ENCODE measurements at regions not wholly inside any gene's neighbourhood (a gene's known extent, or its start where the extent isn't known, plus 50 kb on each side); places are given as distances from the start of the nearest gene placed in this dataset.

GRCh38 chr20:57921676-57922075, 211.9 kb upstream of the PMEPA1 start:
- POLR2A ChIA-PET (ENCODE audit: low non-redundant PET) = no interaction called here
- BruUV-seq (replicated peaks) = no TSS peak
- no peak for DNase-seq (ENCODE audit: low spot score)
- H3K4me3 ChIP-seq (ENCODE audit: low read depth, low read length, poor library complexity, severe bottlenecking) = no peak overlapping the region
- intact Hi-C loops (cut with micrococcal nuclease; ENCODE audit: unreplicated experiment) = no loop called here
- no peak for TF ChIP-seq EZH2 (IDR thresholded peaks at IDR 0.05; ENCODE audit: borderline replicate concordance, low read depth, low read length, poor library complexity, severe bottlenecking)
- no peak for TF ChIP-seq CTCF (conservative IDR thresholded peaks at IDR 0.05; ENCODE audit: low read depth, low read length)
- H3K27me3 ChIP-seq (replicated peaks; ENCODE audit: insufficient read depth, low read depth, low read length, poor library complexity) = no peaks in the 10 kb centered on the region
- no peaks in the 10 kb centered on the region for H3K36me3 ChIP-seq (ENCODE audit: insufficient read depth, low read length, poor library complexity, severe bottlenecking)
- no peak overlapping the region for H3K27ac ChIP-seq (ENCODE audit: low read depth, low read length, poor library complexity, severe bottlenecking)
- H3K9me3 ChIP-seq (ENCODE audit: low read depth, low read length, poor library complexity, severe bottlenecking) = no peaks in the 10 kb centered on the region
- CTCF ChIA-PET = no interaction called here
- H3K4me1 ChIP-seq (ENCODE audit: insufficient read depth, low read length, poor library complexity, severe bottlenecking) = no peaks in the 10 kb centered on the region

GRCh38 chr20:57920971-57921370, 211.2 kb upstream of the PMEPA1 start:
- Histone ChIP-seq H3K4me1 (ENCODE audit: insufficient read depth, low read length, poor library complexity, severe bottlenecking) (no peaks in the 10 kb centered on the region), H3K36me3 (ENCODE audit: insufficient read depth, low read length, poor library complexity, severe bottlenecking) (no peaks in the 10 kb centered on the region), H3K9me3 (ENCODE audit: low read depth, low read length, poor library complexity, severe bottlenecking) (no peaks in the 10 kb centered on the region), H3K27me3 (replicated peaks; ENCODE audit: insufficient read depth, low read depth, low read length, poor library complexity) (no peaks in the 10 kb centered on the region), H3K4me3 (ENCODE audit: low read depth, low read length, poor library complexity, severe bottlenecking) (no peak overlapping the region), H3K27ac (ENCODE audit: low read depth, low read length, poor library complexity, severe bottlenecking) (no peak overlapping the region)
- CTCF ChIA-PET = no interaction called here
- no TSS peak for BruUV-seq (replicated peaks)
- POLR2A ChIA-PET (ENCODE audit: low non-redundant PET) = no interaction called here
- no peak for DNase-seq (ENCODE audit: low spot score)
- intact Hi-C loops (cut with micrococcal nuclease; ENCODE audit: unreplicated experiment) = no loop called here
- TF ChIP-seq CTCF (conservative IDR thresholded peaks at IDR 0.05; ENCODE audit: low read depth, low read length) = no peak
- no peak for TF ChIP-seq EZH2 (IDR thresholded peaks at IDR 0.05; ENCODE audit: borderline replicate concordance, low read depth, low read length, poor library complexity, severe bottlenecking)

GRCh38 chr20:57919049-57919448, 209.2 kb upstream of the PMEPA1 start:
- H3K4me3 ChIP-seq (ENCODE audit: low read depth, low read length, poor library complexity, severe bottlenecking) = no peak overlapping the region
- CTCF ChIA-PET = no interaction called here
- H3K9me3 ChIP-seq (ENCODE audit: low read depth, low read length, poor library complexity, severe bottlenecking) = no peaks in the 10 kb centered on the region
- no TSS peak for BruUV-seq (replicated peaks)
- TF ChIP-seq EZH2 (IDR thresholded peaks at IDR 0.05; ENCODE audit: borderline replicate concordance, low read depth, low read length, poor library complexity, severe bottlenecking) (no peak), CTCF (conservative IDR thresholded peaks at IDR 0.05; ENCODE audit: low read depth, low read length) (no peak)
- intact Hi-C loops (cut with micrococcal nuclease; ENCODE audit: unreplicated experiment) = no loop called here
- H3K4me1 ChIP-seq (ENCODE audit: insufficient read depth, low read length, poor library complexity, severe bottlenecking) = no peaks in the 10 kb centered on the region
- H3K36me3 ChIP-seq (ENCODE audit: insufficient read depth, low read length, poor library complexity, severe bottlenecking) = no peaks in the 10 kb centered on the region
- no peak overlapping the region for H3K27ac ChIP-seq (ENCODE audit: low read depth, low read length, poor library complexity, severe bottlenecking)
- DNase-seq (ENCODE audit: low spot score) = no peak
- POLR2A ChIA-PET (ENCODE audit: low non-redundant PET) = no interaction called here
- H3K27me3 ChIP-seq (replicated peaks; ENCODE audit: insufficient read depth, low read depth, low read length, poor library complexity) = no peaks in the 10 kb centered on the region
